Ishikawa (cell line): ENCODE measurements at regions not wholly inside any gene's neighbourhood (a gene's known extent, or its start where the extent isn't known, plus 50 kb on each side); places are given as distances from the start of the nearest gene placed in this dataset.
A peak's percentile ranks its signal among the peaks of the same experiment; 100 is the strongest.

Experiments used
- CEBPB ChIP-seq: IDR thresholded peaks from 2 replicates; pipeline ENCODE4 v1.6.1; 2012
- CREB1 ChIP-seq: IDR thresholded peaks from 2 replicates; pipeline ENCODE4 v1.6.1; 2012; ENCODE audit warnings: low read depth
- EGR1 ChIP-seq: IDR thresholded peaks from 2 replicates; pipeline ENCODE4 v1.6.1; 2012
- EP300 ChIP-seq: IDR thresholded peaks from 2 replicates; pipeline ENCODE4 v1.6.1; 2012; ENCODE audit warnings: borderline replicate concordance
- FOXM1 ChIP-seq: IDR thresholded peaks from 2 replicates; pipeline ENCODE4 v1.6.1; 2012; ENCODE audit warnings: low read depth, borderline replicate concordance
- MAX ChIP-seq: IDR thresholded peaks from 2 replicates; pipeline ENCODE4 v1.6.1; 2012
- NFIC ChIP-seq: IDR thresholded peaks from 2 replicates; pipeline ENCODE4 v1.6.1; 2012
- RAD21 ChIP-seq: IDR thresholded peaks from 2 replicates; pipeline ENCODE4 v1.6.1; 2012; ENCODE audit warnings: low read depth
- TAF1 ChIP-seq: IDR thresholded peaks from 2 replicates; pipeline ENCODE4 v1.6.1; 2012; ENCODE audit warnings: low read depth, mild to moderate bottlenecking
- TCF12 ChIP-seq: IDR thresholded peaks from 2 replicates; pipeline ENCODE4 v1.6.1; 2012; ENCODE audit warnings: low read depth
- TEAD4 ChIP-seq: IDR thresholded peaks from 2 replicates; pipeline ENCODE4 v1.6.1; 2012
- YY1 ChIP-seq: IDR thresholded peaks from 2 replicates; pipeline ENCODE4 v1.6.1; 2012; ENCODE audit warnings: low read depth
- ZBTB7A ChIP-seq: IDR thresholded peaks from 2 replicates; pipeline ENCODE4 v1.6.1; 2012; ENCODE audit warnings: low read depth
- TF ChIP-seq, protein P1 (sequence below): IDR thresholded peaks from 2 replicates; pipeline ENCODE4 v1.6.1; 2012
- TF ChIP-seq, protein P2 (sequence below): IDR thresholded peaks from 2 replicates; pipeline ENCODE4 v1.6.1; 2012; ENCODE audit warnings: low read depth, mild to moderate bottlenecking

GRCh38 chr22:44389181-44389580 lies 76.4 kb upstream of the SHISAL1 start:
- TF ChIP-seq TCF12 = no peak
- TF ChIP-seq TAF1 = no peak
- TF ChIP-seq MAX = no peak
- TF ChIP-seq TEAD4 = no peak
- TF ChIP-seq YY1 = no peak
- TF ChIP-seq RAD21 = no peak
- TF ChIP-seq EP300 = no peak
- no peak for TF ChIP-seq CREB1
- TF ChIP-seq, protein P1, sequence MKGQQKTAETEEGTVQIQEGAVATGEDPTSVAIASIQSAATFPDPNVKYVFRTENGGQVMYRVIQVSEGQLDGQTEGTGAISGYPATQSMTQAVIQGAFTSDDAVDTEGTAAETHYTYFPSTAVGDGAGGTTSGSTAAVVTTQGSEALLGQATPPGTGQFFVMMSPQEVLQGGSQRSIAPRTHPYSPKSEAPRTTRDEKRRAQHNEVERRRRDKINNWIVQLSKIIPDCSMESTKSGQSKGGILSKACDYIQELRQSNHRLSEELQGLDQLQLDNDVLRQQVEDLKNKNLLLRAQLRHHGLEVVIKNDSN = no peak
- no peak for TF ChIP-seq EGR1
- TF ChIP-seq CEBPB = no peak
- TF ChIP-seq, protein P2, sequence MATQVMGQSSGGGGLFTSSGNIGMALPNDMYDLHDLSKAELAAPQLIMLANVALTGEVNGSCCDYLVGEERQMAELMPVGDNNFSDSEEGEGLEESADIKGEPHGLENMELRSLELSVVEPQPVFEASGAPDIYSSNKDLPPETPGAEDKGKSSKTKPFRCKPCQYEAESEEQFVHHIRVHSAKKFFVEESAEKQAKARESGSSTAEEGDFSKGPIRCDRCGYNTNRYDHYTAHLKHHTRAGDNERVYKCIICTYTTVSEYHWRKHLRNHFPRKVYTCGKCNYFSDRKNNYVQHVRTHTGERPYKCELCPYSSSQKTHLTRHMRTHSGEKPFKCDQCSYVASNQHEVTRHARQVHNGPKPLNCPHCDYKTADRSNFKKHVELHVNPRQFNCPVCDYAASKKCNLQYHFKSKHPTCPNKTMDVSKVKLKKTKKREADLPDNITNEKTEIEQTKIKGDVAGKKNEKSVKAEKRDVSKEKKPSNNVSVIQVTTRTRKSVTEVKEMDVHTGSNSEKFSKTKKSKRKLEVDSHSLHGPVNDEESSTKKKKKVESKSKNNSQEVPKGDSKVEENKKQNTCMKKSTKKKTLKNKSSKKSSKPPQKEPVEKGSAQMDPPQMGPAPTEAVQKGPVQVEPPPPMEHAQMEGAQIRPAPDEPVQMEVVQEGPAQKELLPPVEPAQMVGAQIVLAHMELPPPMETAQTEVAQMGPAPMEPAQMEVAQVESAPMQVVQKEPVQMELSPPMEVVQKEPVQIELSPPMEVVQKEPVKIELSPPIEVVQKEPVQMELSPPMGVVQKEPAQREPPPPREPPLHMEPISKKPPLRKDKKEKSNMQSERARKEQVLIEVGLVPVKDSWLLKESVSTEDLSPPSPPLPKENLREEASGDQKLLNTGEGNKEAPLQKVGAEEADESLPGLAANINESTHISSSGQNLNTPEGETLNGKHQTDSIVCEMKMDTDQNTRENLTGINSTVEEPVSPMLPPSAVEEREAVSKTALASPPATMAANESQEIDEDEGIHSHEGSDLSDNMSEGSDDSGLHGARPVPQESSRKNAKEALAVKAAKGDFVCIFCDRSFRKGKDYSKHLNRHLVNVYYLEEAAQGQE = no peak
- no peak for TF ChIP-seq NFIC
- TF ChIP-seq FOXM1 = no peak
- no peak for TF ChIP-seq ZBTB7A

- TF ChIP-seq ZBTB7A (no peak), TAF1 (no peak), TCF12 (no peak), CREB1 (no peak), FOXM1 (no peak), MAX (no peak), YY1 (no peak), EP300 (no peak), CEBPB (no peak), NFIC (no peak), TEAD4 (no peak), EGR1 (no peak), RAD21 (no peak)
- TF ChIP-seq, protein P1 = no peak
- TF ChIP-seq, protein P2 = no peak
These were observed 74.7 kb upstream of the SHISAL1 start for GRCh38 chr22:44387486-44387885.

- no peak for TF ChIP-seq CEBPB
- TF ChIP-seq, protein P2 = 0 out of 2 replicates have a peak, but pooled peaks have one; percentile 30
These were observed 73.8 kb upstream of the SHISAL1 start for GRCh38 chr22:44386386-44387035.

DNA sequence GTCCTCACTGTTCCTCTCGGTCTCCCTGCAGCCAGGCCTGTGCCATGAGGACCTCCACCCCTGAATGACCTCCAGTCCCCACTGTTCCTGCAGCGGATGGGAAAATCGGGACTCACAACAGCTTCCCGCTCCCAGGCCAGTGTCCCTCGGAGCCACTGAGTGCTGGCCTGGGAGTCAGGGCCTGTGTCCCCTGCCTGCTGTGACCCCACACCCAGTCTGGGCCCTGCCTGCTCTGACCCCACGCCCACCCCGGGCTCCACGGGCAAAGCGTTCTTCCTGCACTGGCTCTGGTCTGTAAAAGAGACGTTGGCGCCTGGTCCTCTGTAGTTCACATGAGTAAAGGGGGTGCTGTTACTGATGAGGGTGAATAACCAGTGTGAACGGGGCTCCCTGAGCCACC lies 73.0 kb upstream of the SHISAL1 start:
- TF ChIP-seq TEAD4 (no peak), MAX (no peak), CREB1 (no peak), ZBTB7A (no peak), RAD21 (no peak), TCF12 (no peak)

DNA sequence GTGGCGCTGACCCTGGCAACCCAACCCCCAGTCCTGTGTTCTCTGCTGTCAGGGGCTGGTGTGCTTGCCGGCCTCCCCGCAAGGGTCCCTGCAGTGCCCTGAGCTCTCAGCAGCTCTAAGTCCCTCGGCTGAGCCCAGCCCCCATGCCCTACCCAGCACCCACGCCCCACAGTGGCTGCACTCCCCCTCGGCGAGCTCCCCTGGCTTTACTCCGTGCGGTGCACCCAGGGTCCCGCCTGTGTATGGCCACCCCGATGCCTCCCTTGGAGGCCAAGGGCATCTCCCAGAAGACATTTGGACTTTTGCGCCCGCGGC lies 72.5 kb upstream of the SHISAL1 start:
- TF ChIP-seq FOXM1 = no peak
- TF ChIP-seq TEAD4 = no peak
- TF ChIP-seq CEBPB = no peak
- TF ChIP-seq ZBTB7A = no peak
- no peak for TF ChIP-seq YY1
- TF ChIP-seq MAX = no peak
- no peak for TF ChIP-seq NFIC
- TF ChIP-seq, protein P2 = no peak
- no peak for TF ChIP-seq TCF12
- no peak for TF ChIP-seq EP300
- TF ChIP-seq CREB1 = no peak
- TF ChIP-seq, protein P1 = no peak
